Mucosa of rectum (tissue), 2 donors: ENCODE measurements at regions not wholly inside any gene's neighbourhood (a gene's known extent, or its start where the extent isn't known, plus 50 kb on each side); places are given as distances from the start of the nearest gene placed in this dataset.
A peak's percentile ranks its signal among the peaks of the same experiment; 100 is the strongest.

Source experiments
- H3K27ac ChIP-seq, 2 donors: one replicate each; pipeline ENCODE4 v1.7.0; 2013; ENCODE audit warnings: inconsistent platforms in 2 of 2, low read depth in 2 of 2, low read length in 2 of 2
- H3K27me3 ChIP-seq, 2 donors: one replicate each; pipeline ENCODE4 v1.7.0; 2013; ENCODE audit warnings: low read length in 2 of 2; ENCODE audit not compliant: control insufficient read depth in 2 of 2, insufficient read depth in 2 of 2
- H3K36me3 ChIP-seq, 2 donors: one replicate each; pipeline ENCODE4 v1.7.0; 2013; ENCODE audit warnings: low read length in 2 of 2; ENCODE audit not compliant: control insufficient read depth in 2 of 2, insufficient read depth in 2 of 2
- H3K4me1 ChIP-seq, 2 donors: one replicate each; pipeline ENCODE4 v1.7.0; 2013; ENCODE audit warnings: low read length in 2 of 2, mild to moderate bottlenecking in 1 of 2; ENCODE audit not compliant: control insufficient read depth in 2 of 2, insufficient read depth in 2 of 2
- H3K4me3 ChIP-seq, 2 donors: one replicate each; pipeline ENCODE4 v1.7.0; 2013; ENCODE audit warnings: low read length in 2 of 2
- H3K9ac ChIP-seq, 2 donors: one replicate each; pipeline ENCODE4 v1.7.0; 2013; ENCODE audit warnings: low read length in 2 of 2, low read depth in 1 of 2, mild to moderate bottlenecking in 1 of 2
- H3K9me3 ChIP-seq, 2 donors: one replicate each; pipeline ENCODE4 v1.7.0; 2013; ENCODE audit warnings: low read length in 2 of 2; ENCODE audit not compliant: control insufficient read depth in 2 of 2
- donor health status: healthy.
- donor health status: Normal muscosa, but diverticular disease.

- no peaks in the 10 kb centered on the region for H3K9me3 ChIP-seq
- peak overlapping the region in 1 of 2 donors; percentile 14 for H3K27ac ChIP-seq
- H3K9ac ChIP-seq = no peak overlapping the region
- no peaks in the 10 kb centered on the region for H3K36me3 ChIP-seq
- peaks cover 10 to 20% of the 10 kb centered on the region in 2 donors for H3K4me1 ChIP-seq
- H3K4me3 ChIP-seq = no peak overlapping the region
- H3K27me3 ChIP-seq = no peaks in the 10 kb centered on the region
Observed at GRCh38 chr20:22492497-22492896, 91.9 kb downstream of the FOXA2 start.

GRCh38 chr20:22491194-22491505, 93.2 kb downstream of the FOXA2 start:
- peak overlapping the region; percentile 85 to 86 for H3K27ac ChIP-seq
- H3K36me3 ChIP-seq = no peaks in the 10 kb centered on the region
- peak overlapping the region in 1 of 2 donors; percentile 62 for H3K9ac ChIP-seq
- H3K27me3 ChIP-seq = no peaks in the 10 kb centered on the region
- peak overlapping the region in 1 of 2 donors; percentile 9 for H3K4me3 ChIP-seq
- no peaks in the 10 kb centered on the region for H3K9me3 ChIP-seq
- H3K4me1 ChIP-seq = peaks cover 10 to 20% of the 10 kb centered on the region in 2 donors

- peaks cover 10 to 20% of the 10 kb centered on the region in 2 donors for H3K4me1 ChIP-seq
- peak overlapping the region; percentile 35 to 43 for H3K4me3 ChIP-seq
- peak overlapping the region; percentile 85 to 86 for H3K27ac ChIP-seq
- H3K9me3 ChIP-seq = no peaks in the 10 kb centered on the region
- H3K36me3 ChIP-seq = no peaks in the 10 kb centered on the region
- H3K9ac ChIP-seq = peak overlapping the region; percentile 42 to 62
- no peaks in the 10 kb centered on the region for H3K27me3 ChIP-seq
Observed at GRCh38 chr20:22490287-22491193, 93.8 kb downstream of the FOXA2 start.

GRCh38 chr20:22489626-22490286, 94.6 kb downstream of the FOXA2 start:
- peak overlapping the region in 1 of 2 donors; percentile 23 for H3K4me3 ChIP-seq
- peak overlapping the region; percentile 85 to 86 for H3K27ac ChIP-seq
- peaks cover 10 to 20% of the 10 kb centered on the region in 2 donors for H3K4me1 ChIP-seq
- no peak overlapping the region for H3K9ac ChIP-seq
- no peaks in the 10 kb centered on the region for H3K36me3 ChIP-seq
- H3K9me3 ChIP-seq = no peaks in the 10 kb centered on the region
- no peaks in the 10 kb centered on the region for H3K27me3 ChIP-seq

- Histone ChIP-seq H3K27ac (no peak overlapping the region), H3K36me3 (no peaks in the 10 kb centered on the region), H3K9ac (no peak overlapping the region), H3K27me3 (no peaks in the 10 kb centered on the region), H3K4me3 (no peak overlapping the region), H3K4me1 (peaks cover 0 to 4% of the 10 kb centered on the region in 2 donors), H3K9me3 (no peaks in the 10 kb centered on the region)
Observed at GRCh38 chr20:22480336-22480735, 104.0 kb downstream of the FOXA2 start.

GRCh38 chr20:22475662-22476061, 108.7 kb downstream of the FOXA2 start:
- no peaks in the 10 kb centered on the region for H3K36me3 ChIP-seq
- peaks cover 0 to 4% of the 10 kb centered on the region in 2 donors for H3K4me1 ChIP-seq
- H3K4me3 ChIP-seq = no peak overlapping the region
- H3K27ac ChIP-seq = no peak overlapping the region
- H3K27me3 ChIP-seq = no peaks in the 10 kb centered on the region
- no peaks in the 10 kb centered on the region for H3K9me3 ChIP-seq
- H3K9ac ChIP-seq = no peak overlapping the region

GRCh38 chr20:22474224-22474623, 110.1 kb downstream of the FOXA2 start:
- Histone ChIP-seq H3K4me1 (peaks cover 0 to 4% of the 10 kb centered on the region in 2 donors), H3K36me3 (no peaks in the 10 kb centered on the region), H3K9me3 (no peaks in the 10 kb centered on the region), H3K27ac (no peak overlapping the region), H3K9ac (no peak overlapping the region), H3K4me3 (no peak overlapping the region), H3K27me3 (no peaks in the 10 kb centered on the region)

GRCh38 chr20:22473293-22473692, 111.1 kb downstream of the FOXA2 start:
- Histone ChIP-seq H3K27ac (no peak overlapping the region), H3K4me3 (no peak overlapping the region), H3K9me3 (no peaks in the 10 kb centered on the region), H3K4me1 (peaks cover 0 to 4% of the 10 kb centered on the region in 2 donors), H3K9ac (no peak overlapping the region), H3K36me3 (no peaks in the 10 kb centered on the region), H3K27me3 (no peaks in the 10 kb centered on the region)

GRCh38 chr20:22472447-22473100, 111.8 kb downstream of the FOXA2 start:
- peaks cover 0 to 4% of the 10 kb centered on the region in 2 donors for H3K4me1 ChIP-seq
- H3K4me3 ChIP-seq = no peak overlapping the region
- H3K9ac ChIP-seq = no peak overlapping the region
- no peaks in the 10 kb centered on the region for H3K9me3 ChIP-seq
- no peaks in the 10 kb centered on the region for H3K36me3 ChIP-seq
- H3K27me3 ChIP-seq = no peaks in the 10 kb centered on the region
- H3K27ac ChIP-seq = no peak overlapping the region
